Erythroblast (primary cell): ENCODE measurements at regions not wholly inside any gene's neighbourhood (a gene's known extent, or its start where the extent isn't known, plus 50 kb on each side); places are given as distances from the start of the nearest gene placed in this dataset.

Experiments used
- GATA1 ChIP-seq: IDR thresholded peaks from 2 replicates; pipeline ENCODE4 v1.6.1; 2011; ENCODE audit warnings: low read depth, mild to moderate bottlenecking, control low read depth, low read length, moderate library complexity
- POLR2A ChIP-seq: IDR thresholded peaks from 2 replicates; pipeline ENCODE4 v1.6.1; 2011; ENCODE audit warnings: mild to moderate bottlenecking, low read length

GRCh38 chr2:67561457-67561965, 164.4 kb downstream of the ETAA1 start:
- no peak for TF ChIP-seq POLR2A
- TF ChIP-seq GATA1 = no peak
